Loucy (cell line): ENCODE measurements at regions not wholly inside any gene's neighbourhood (a gene's known extent, or its start where the extent isn't known, plus 50 kb on each side); places are given as distances from the start of the nearest gene placed in this dataset.

Source experiments
- EZH2phosphoT487 ChIP-seq: fragments of 200-600 bp; IDR thresholded peaks from 2 replicates; pipeline ENCODE4 v1.6.1; 2018; ENCODE audit warnings: antibody characterized with exemption, mild to moderate bottlenecking, moderate library complexity, borderline replicate concordance
- TF ChIP-seq, protein P1 (sequence below): fragments of 200-600 bp; sonication (generic); conservative IDR thresholded peaks from 2 replicates; pipeline ENCODE4 v1.5.1; 2014; ENCODE audit warnings: mild to moderate bottlenecking, antibody characterized with exemption, low read length

GRCh38 chr1:221066351-221067001 lies 187.2 kb downstream of the HLX start:
- TF ChIP-seq, protein P1, sequence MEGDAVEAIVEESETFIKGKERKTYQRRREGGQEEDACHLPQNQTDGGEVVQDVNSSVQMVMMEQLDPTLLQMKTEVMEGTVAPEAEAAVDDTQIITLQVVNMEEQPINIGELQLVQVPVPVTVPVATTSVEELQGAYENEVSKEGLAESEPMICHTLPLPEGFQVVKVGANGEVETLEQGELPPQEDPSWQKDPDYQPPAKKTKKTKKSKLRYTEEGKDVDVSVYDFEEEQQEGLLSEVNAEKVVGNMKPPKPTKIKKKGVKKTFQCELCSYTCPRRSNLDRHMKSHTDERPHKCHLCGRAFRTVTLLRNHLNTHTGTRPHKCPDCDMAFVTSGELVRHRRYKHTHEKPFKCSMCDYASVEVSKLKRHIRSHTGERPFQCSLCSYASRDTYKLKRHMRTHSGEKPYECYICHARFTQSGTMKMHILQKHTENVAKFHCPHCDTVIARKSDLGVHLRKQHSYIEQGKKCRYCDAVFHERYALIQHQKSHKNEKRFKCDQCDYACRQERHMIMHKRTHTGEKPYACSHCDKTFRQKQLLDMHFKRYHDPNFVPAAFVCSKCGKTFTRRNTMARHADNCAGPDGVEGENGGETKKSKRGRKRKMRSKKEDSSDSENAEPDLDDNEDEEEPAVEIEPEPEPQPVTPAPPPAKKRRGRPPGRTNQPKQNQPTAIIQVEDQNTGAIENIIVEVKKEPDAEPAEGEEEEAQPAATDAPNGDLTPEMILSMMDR = no peak
- no peak for TF ChIP-seq EZH2phosphoT487
